Spleen (tissue), 11 donors: ENCODE measurements at regions not wholly inside any gene's neighbourhood (a gene's known extent, or its start where the extent isn't known, plus 50 kb on each side); places are given as distances from the start of the nearest gene placed in this dataset.

ENCODE experiments used
- DNase-seq: peaks from one replicate; pipeline ENCODE4 v3.0.0-alpha.2; 2020
- H3K27ac ChIP-seq, 8 donors: fragments of 200-600 bp; sonication (generic) in 7 of 8; 1 replicate in 4 of 8; 2 replicates in 4 of 8; pipeline versions ENCODE4 v1.5.0 to v1.8.0; 2016 to 2021; ENCODE audit warnings: inconsistent platforms in 4 of 8, mild to moderate bottlenecking in 4 of 8, moderate library complexity in 1 of 8
- H3K27me3 ChIP-seq, 7 donors: fragments of 200-600 bp; sonication (generic) in 6 of 7; replicated peaks in 1 of 7; 1 replicate in 4 of 7; 2 replicates in 3 of 7; pipeline versions ENCODE4 v1.5.0 to v1.8.0; 2016 to 2021; ENCODE audit warnings: inconsistent platforms in 3 of 7, mild to moderate bottlenecking in 1 of 7
- H3K36me3 ChIP-seq, 6 donors: fragments of 200-600 bp; sonication (generic) in 5 of 6; 1 replicate in 4 of 6; 2 replicates in 2 of 6; pipeline versions ENCODE4 v1.5.0 to v1.8.0; 2016 to 2021; ENCODE audit warnings: inconsistent platforms in 2 of 6
- H3K4me1 ChIP-seq, 6 donors: fragments of 200-600 bp; sonication (generic) in 5 of 6; 1 replicate in 3 of 6; 2 replicates in 3 of 6; pipeline versions ENCODE4 v1.5.0 to v1.8.0; 2016 to 2021; ENCODE audit warnings: inconsistent platforms in 3 of 6
- H3K4me3 ChIP-seq, 8 donors: fragments of 200-600 bp; sonication (generic) in 7 of 8; 1 replicate in 4 of 8; 2 replicates in 4 of 8; pipeline versions ENCODE4 v1.5.0 to v1.8.0; 2016 to 2021; ENCODE audit warnings: inconsistent platforms in 4 of 8, mild to moderate bottlenecking in 4 of 8, moderate library complexity in 2 of 8
- H3K9me3 ChIP-seq, 8 donors: fragments of 200-600 bp; sonication (generic) in 7 of 8; 1 replicate in 4 of 8; 2 replicates in 4 of 8; pipeline versions ENCODE4 v1.5.0 to v1.8.0; 2016 to 2021; ENCODE audit warnings: inconsistent platforms in 4 of 8
- CTCF ChIP-seq, 11 experiments: fragments of 200-600 bp in 7 of 11; fragments of 450-650 bp in 4 of 11; sonication (generic) in 4 of 11; IDR thresholded peaks in 8 of 11; conservative IDR thresholded peaks in 3 of 11; 1 replicate in 7 of 11; 2 replicates in 4 of 11; pipeline versions ENCODE4 v1.4.0 to v1.8.0; 2016 to 2021; ENCODE audit warnings: antibody characterized with exemption in 11 of 11, inconsistent platforms in 4 of 11, mild to moderate bottlenecking in 1 of 11
- POLR2A ChIP-seq, 3 donors: fragments of 450-650 bp; IDR thresholded peaks; one replicate each; pipeline ENCODE4 v1.5.1; 2017; ENCODE audit warnings: antibody characterized with exemption in 3 of 3, mild to moderate bottlenecking in 1 of 3
- POLR2AphosphoS5 ChIP-seq, 3 donors: sonication (generic); formaldehyde crosslinking; IDR thresholded peaks; one replicate each; pipeline ENCODE4 v1.5.1; 2017; ENCODE audit warnings: antibody characterized with exemption in 3 of 3
- WGBS, 5 donors: extraction: QIAGEN DNeasy Blood & Tissue Kit in 3 of 5; methylation state at CpG; one replicate each; pipeline versions ENCODE4 v1.1.5 to v1.1.7; 2013 to 2018; 5-methylcytosine and 5-hydroxymethylcytosine counted together
- intact Hi-C: fragments of 100-400 bp; cut with DNase I; formaldehyde crosslinking; loops from one replicate; pipeline ENCODE4 v1.15.0; 2023; ENCODE audit warnings: low total_unique reads
- donor health status: healthy with polysubstance abuse.
- donor health status: DM: no; HTN: no; CAD: no; lungs with moderate emphysema.
- donor health status: DM: no; HTN: no; CAD: no.
- donor health status: Bipolar disorder and iron deficiency.
- donor health status: healthy.
- donor health status: DM: no; HTN: no; CAD: no.
- donor health status: DM: yes; HTN: yes; CAD: no.

- Histone ChIP-seq H3K9me3 (no peaks in the 10 kb centered on the region), H3K36me3 (no peaks in the 10 kb centered on the region), H3K4me1 (no peaks in the 10 kb centered on the region), H3K4me3 (no peak overlapping the region), H3K27ac (no peak overlapping the region), H3K27me3 (no peaks in the 10 kb centered on the region)
- TF ChIP-seq POLR2AphosphoS5 (IDR thresholded peaks at IDR 0.05) (no peak), POLR2A (IDR thresholded peaks at IDR 0.05) (no peak), CTCF (IDR thresholded peaks at IDR 0.05 in 8 of 11, conservative IDR thresholded peaks at IDR 0.05 in 3 of 11) (no peak)
- WGBS, 5 donors, result 80 to 92% (median 83%) methylated on average over 3 of the region's 3 CpGs
- intact Hi-C loops, result no loop called here
- no peak for DNase-seq
Observed at GRCh38 chr18:67589325-67589724, 72.8 kb upstream of the DSEL start.

GRCh38 chr18:67586101-67586500, 69.6 kb upstream of the DSEL start:
- H3K4me1 ChIP-seq, result no peaks in the 10 kb centered on the region
- no peaks in the 10 kb centered on the region for H3K36me3 ChIP-seq
- no peak for TF ChIP-seq POLR2A (IDR thresholded peaks at IDR 0.05)
- TF ChIP-seq CTCF (IDR thresholded peaks at IDR 0.05 in 8 of 11, conservative IDR thresholded peaks at IDR 0.05 in 3 of 11), result no peak
- no peak for TF ChIP-seq POLR2AphosphoS5 (IDR thresholded peaks at IDR 0.05)
- no peak for DNase-seq
- H3K9me3 ChIP-seq, result peaks cover 0 to 4% (median 0%) of the 10 kb centered on the region in 8 donors
- intact Hi-C loops, result no loop called here
- WGBS, 5 donors, result 58 to 79% (median 66%) methylated on average over 2 of the region's 2 CpGs
- no peaks in the 10 kb centered on the region for H3K27me3 ChIP-seq
- H3K4me3 ChIP-seq, result no peak overlapping the region
- H3K27ac ChIP-seq, result no peak overlapping the region

- TF ChIP-seq POLR2AphosphoS5 (IDR thresholded peaks at IDR 0.05) (no peak), CTCF (IDR thresholded peaks at IDR 0.05 in 8 of 11, conservative IDR thresholded peaks at IDR 0.05 in 3 of 11) (no peak), POLR2A (IDR thresholded peaks at IDR 0.05) (no peak)
- intact Hi-C loops, result no loop called here
- peaks cover 0 to 4% (median 0%) of the 10 kb centered on the region in 8 donors for H3K9me3 ChIP-seq
- no peak overlapping the region for H3K27ac ChIP-seq
- no peak overlapping the region for H3K4me3 ChIP-seq
- no peaks in the 10 kb centered on the region for H3K27me3 ChIP-seq
- DNase-seq, result no peak
- H3K36me3 ChIP-seq, result no peaks in the 10 kb centered on the region
- WGBS, 5 donors, result 40 to 64% (median 60%) methylated on average over 1 of the region's 1 CpG
- no peaks in the 10 kb centered on the region for H3K4me1 ChIP-seq
Observed at GRCh38 chr18:67583621-67584020, 67.1 kb upstream of the DSEL start.

- no peak overlapping the region for H3K4me3 ChIP-seq
- intact Hi-C loops, result no loop called here
- WGBS, 5 donors, result 32 to 37% (median 33%) methylated on average over 3 of the region's 3 CpGs
- H3K9me3 ChIP-seq, result peaks cover 0 to 4% (median 0%) of the 10 kb centered on the region in 8 donors
- H3K27me3 ChIP-seq, result no peaks in the 10 kb centered on the region
- no peaks in the 10 kb centered on the region for H3K4me1 ChIP-seq
- no peak for TF ChIP-seq POLR2A (IDR thresholded peaks at IDR 0.05)
- no peak for TF ChIP-seq POLR2AphosphoS5 (IDR thresholded peaks at IDR 0.05)
- TF ChIP-seq CTCF (IDR thresholded peaks at IDR 0.05 in 8 of 11, conservative IDR thresholded peaks at IDR 0.05 in 3 of 11), result no peak
- H3K36me3 ChIP-seq, result no peaks in the 10 kb centered on the region
- no peak overlapping the region for H3K27ac ChIP-seq
- no peak for DNase-seq
Observed at GRCh38 chr18:67582488-67582887, 66.0 kb upstream of the DSEL start.
